HEK293T (cell line): ENCODE measurements at regions not wholly inside any gene's neighbourhood (a gene's known extent, or its start where the extent isn't known, plus 50 kb on each side); places are given as distances from the start of the nearest gene placed in this dataset.
"Not testable (repeated sequence)": the region's sequence is repeated elsewhere in the genome, so short reads cannot be mapped to it uniquely, and the experiment has no call there.

Experiments
- CTCF ChIA-PET: fragments of 350-600 bp; formaldehyde crosslinking; extraction: SDS; loops from one replicate; lab custom pipeline; 2021; ENCODE audit warnings: antibody characterized with exemption, inconsistent platforms; lab: Yijun Ruan, JAX
- POLR2A ChIA-PET: fragments of 350-600 bp; formaldehyde crosslinking; extraction: SDS; loops from one replicate; lab custom pipeline; 2020; ENCODE audit warnings: antibody characterized with exemption, inconsistent platforms; lab: Yijun Ruan, JAX
- DNase-seq: peaks from one replicate; pipeline ENCODE4 v3.0.0; 2012; ENCODE audit warnings: mixed read lengths; ENCODE audit errors: extremely low spot score
- ARNT ChIP-seq: fragments of 450-650 bp; IDR thresholded peaks from 2 replicates; pipeline ENCODE4 v1.6.1; 2017; ENCODE audit warnings: mild to moderate bottlenecking
- BHLHE40 ChIP-seq: fragments of 450-650 bp; IDR thresholded peaks from 2 replicates; pipeline ENCODE4 v1.6.1; 2016; ENCODE audit warnings: mild to moderate bottlenecking, moderate library complexity, borderline replicate concordance
- CTBP1 ChIP-seq: fragments of 450-650 bp; IDR thresholded peaks from 2 replicates; pipeline ENCODE4 v1.6.1; 2016; ENCODE audit warnings: borderline replicate concordance
- ELF4 ChIP-seq: fragments of 450-650 bp; IDR thresholded peaks from 2 replicates; pipeline ENCODE4 v1.6.1; 2017; ENCODE audit warnings: antibody characterized with exemption
- FOXA1 ChIP-seq: fragments of 450-650 bp; IDR thresholded peaks from 2 replicates; pipeline ENCODE4 v1.6.1; 2016; ENCODE audit warnings: mild to moderate bottlenecking
- FOXK2 ChIP-seq: fragments of 450-650 bp; IDR thresholded peaks from 2 replicates; pipeline ENCODE4 v1.6.1; 2016; ENCODE audit warnings: mild to moderate bottlenecking
- FOXM1 ChIP-seq: fragments of 450-650 bp; IDR thresholded peaks from 2 replicates; pipeline ENCODE4 v1.6.1; 2017; ENCODE audit warnings: mild to moderate bottlenecking, borderline replicate concordance
- HDGF ChIP-seq: fragments of 450-650 bp; IDR thresholded peaks from 2 replicates; pipeline ENCODE4 v1.6.1; 2017; ENCODE audit warnings: antibody characterized with exemption, borderline replicate concordance
- L3MBTL2 ChIP-seq: fragments of 450-650 bp; conservative IDR thresholded peaks from 2 replicates; pipeline ENCODE4 v1.6.1; 2016; ENCODE audit warnings: mild to moderate bottlenecking
- LEF1 ChIP-seq: fragments of 450-650 bp; IDR thresholded peaks from 2 replicates; pipeline ENCODE4 v1.6.1; 2017; ENCODE audit warnings: mild to moderate bottlenecking, borderline replicate concordance
- NFRKB ChIP-seq: fragments of 450-650 bp; IDR thresholded peaks from 2 replicates; pipeline ENCODE4 v1.6.1; 2016; ENCODE audit warnings: mild to moderate bottlenecking, moderate library complexity
- SP1 ChIP-seq: fragments of 450-650 bp; IDR thresholded peaks from 2 replicates; pipeline ENCODE4 v1.6.1; 2017
- SUZ12 ChIP-seq: fragments of 450-650 bp; IDR thresholded peaks from 2 replicates; pipeline ENCODE4 v1.6.1; 2016; ENCODE audit warnings: mild to moderate bottlenecking
- TARDBP ChIP-seq: fragments of 450-650 bp; IDR thresholded peaks from 2 replicates; pipeline ENCODE4 v1.6.1; 2016
- ZNF384 ChIP-seq: fragments of 450-650 bp; IDR thresholded peaks from 2 replicates; pipeline ENCODE4 v1.6.1; 2016
- TF ChIP-seq, protein P1 (sequence below): fragments of 450-650 bp; IDR thresholded peaks from 2 replicates; pipeline ENCODE4 v1.6.1; 2016

DNA sequence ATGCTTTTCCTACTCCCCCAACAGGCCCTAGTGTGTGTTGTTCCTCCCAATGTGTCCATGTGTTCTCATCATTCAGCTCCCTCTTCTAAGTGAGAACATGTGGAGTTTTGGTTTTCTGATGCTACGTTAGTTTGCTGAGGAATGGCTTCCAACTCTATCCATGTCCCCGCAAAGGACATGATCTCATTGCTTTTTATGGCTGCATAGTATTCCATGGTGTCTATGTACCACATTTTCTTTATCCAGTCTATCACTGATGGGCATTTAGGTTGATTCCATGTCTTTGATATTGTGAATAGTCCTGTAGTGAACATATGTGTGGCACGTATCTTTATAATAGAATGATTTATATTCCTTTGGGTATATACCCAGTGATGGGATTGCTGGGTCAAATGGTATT is 72.5 kb upstream of the CCNY start:
- DNase-seq, POLR2A ChIA-PET, CTCF ChIA-PET: not testable (repeated sequence)

DNA sequence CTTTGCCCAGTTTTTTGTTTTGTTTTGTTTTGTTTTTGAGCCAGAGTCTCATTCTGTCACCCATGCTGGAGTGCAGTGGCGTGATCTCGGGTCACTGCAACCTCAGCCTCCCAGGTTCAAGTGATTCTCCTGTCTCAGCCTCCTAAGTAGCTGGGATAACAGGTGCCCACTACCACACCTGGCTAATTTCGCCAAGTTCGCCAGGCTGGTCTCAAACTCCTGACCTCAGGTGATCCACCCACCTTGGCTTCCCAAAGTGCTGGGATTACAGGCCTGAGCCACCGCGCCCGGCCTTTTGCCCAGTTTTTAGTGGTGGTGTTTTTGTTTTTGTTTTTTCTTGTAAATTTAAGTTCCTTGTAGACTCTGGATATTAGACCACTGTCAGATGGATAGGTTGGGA is 71.7 kb upstream of the CCNY start:
- CTCF ChIA-PET, DNase-seq, POLR2A ChIA-PET: not testable (repeated sequence)

DNA sequence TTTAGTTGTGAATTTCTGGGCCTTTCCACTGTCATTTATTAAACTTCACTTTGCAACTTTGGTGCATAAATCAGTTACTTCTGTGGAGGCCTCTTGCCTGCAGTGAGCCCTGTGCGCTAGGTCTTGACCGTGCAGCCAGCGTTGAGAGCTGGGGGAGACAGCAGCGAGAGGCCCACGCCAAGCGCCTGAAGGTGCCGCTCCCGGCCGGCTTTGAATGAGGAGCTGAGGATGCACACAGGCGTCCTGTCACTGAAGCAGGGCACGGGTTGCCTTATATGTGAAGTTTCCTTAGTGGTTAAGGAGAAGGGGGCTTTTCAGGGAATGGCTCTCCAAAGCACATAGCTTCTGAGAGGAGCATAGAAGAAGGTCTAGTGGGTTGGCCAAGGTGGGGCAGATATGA is 70.9 kb upstream of the CCNY start:
- DNase-seq = no peak
- TF ChIP-seq HDGF = no peak
- no peak for TF ChIP-seq ELF4
- TF ChIP-seq, protein P1, sequence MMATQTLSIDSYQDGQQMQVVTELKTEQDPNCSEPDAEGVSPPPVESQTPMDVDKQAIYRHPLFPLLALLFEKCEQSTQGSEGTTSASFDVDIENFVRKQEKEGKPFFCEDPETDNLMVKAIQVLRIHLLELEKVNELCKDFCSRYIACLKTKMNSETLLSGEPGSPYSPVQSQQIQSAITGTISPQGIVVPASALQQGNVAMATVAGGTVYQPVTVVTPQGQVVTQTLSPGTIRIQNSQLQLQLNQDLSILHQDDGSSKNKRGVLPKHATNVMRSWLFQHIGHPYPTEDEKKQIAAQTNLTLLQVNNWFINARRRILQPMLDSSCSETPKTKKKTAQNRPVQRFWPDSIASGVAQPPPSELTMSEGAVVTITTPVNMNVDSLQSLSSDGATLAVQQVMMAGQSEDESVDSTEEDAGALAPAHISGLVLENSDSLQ = no peak
- TF ChIP-seq L3MBTL2 = no peak
- TF ChIP-seq FOXM1 = no peak
- TF ChIP-seq SUZ12 = no peak
- no peak for TF ChIP-seq BHLHE40
- no peak for TF ChIP-seq FOXA1
- no peak for TF ChIP-seq SP1
- no peak for TF ChIP-seq FOXK2
- TF ChIP-seq LEF1 = no peak
- no peak for TF ChIP-seq ARNT
- TF ChIP-seq CTBP1 = no peak
- ChIA-PET POLR2A (no interaction called here), CTCF (no interaction called here)

DNA sequence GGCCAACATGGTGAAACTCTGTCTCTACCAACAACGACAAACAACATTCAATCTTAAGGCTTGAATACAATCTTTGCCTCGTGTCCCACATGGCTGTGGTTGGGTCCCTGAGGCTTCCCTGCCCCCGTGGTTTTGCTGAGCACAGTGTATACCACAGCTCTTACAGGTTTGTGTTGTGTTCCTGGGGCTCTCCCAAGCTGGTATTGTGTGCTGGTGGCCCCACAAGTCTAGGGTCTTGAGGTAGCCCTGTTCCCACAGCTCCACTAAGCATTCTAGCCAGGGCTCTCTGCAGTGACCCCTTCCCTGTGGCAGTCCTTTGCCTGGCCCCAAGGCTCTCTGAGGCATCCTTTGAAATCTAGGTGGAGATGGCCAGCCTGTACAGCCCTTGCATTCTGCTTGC is 68.0 kb upstream of the CCNY start:
- ChIA-PET POLR2A (no interaction called here), CTCF (no interaction called here)
- DNase-seq = no peak

DNA sequence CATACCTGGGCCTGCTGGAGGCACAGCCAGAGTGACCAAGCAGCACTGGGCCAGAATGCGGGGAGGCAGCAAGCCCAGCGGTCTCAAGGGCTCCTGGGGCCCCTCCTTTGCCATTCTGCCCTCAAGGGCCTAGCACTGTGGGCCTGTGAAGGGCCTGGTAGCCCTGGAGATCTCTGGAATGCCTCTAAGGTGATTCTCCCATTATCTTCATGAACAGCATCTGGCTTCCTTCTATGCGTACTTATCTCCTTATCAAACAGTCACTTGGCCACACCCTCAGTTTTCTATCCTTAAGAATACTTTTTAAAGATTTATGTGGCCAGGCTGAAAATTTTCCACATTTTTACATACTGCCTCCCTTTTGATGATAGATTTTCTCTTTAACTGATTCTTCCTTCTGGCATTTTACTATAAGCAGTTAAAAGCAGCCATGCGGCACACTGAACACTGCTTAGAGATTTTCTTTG is 67.5 kb upstream of the CCNY start:
- ChIA-PET CTCF (no interaction called here), POLR2A (no interaction called here)
- TF ChIP-seq CTBP1 (no peak), FOXK2 (no peak), ZNF384 (no peak), LEF1 (no peak), SP1 (no peak), SUZ12 (no peak), FOXM1 (no peak), HDGF (no peak), NFRKB (no peak), BHLHE40 (no peak), FOXA1 (no peak), TARDBP (no peak), ARNT (no peak), ELF4 (no peak), L3MBTL2 (no peak)
- TF ChIP-seq, protein P1 = no peak
- no peak for DNase-seq

More for the DNA sequence above, 68.0 kb upstream of the CCNY start:
- TF ChIP-seq CTBP1 (no peak), SP1 (no peak), ZNF384 (no peak), FOXK2 (no peak), TARDBP (no peak), ARNT (no peak), LEF1 (no peak), HDGF (no peak), NFRKB (no peak), SUZ12 (no peak), L3MBTL2 (no peak), FOXM1 (no peak)
- TF ChIP-seq, protein P1 = no peak

DNA sequence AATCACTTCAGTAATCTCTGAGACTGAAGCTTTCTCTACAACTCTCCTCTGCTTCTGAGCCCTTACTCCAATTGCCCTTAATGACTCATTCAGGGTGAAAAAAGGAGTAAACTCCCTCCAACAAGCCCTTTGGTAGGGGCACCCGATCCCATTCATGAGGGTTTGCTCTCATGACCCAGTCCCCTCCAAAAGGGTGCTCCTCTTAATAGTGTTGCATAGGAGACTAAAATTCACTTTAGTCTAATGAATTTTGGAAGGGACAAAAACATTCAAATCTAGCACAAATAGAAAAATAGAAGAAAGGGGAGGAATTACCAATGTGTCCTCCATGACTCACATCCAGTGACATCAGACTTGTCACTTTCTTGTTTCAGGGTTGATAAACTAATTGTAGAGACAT is 66.2 kb upstream of the CCNY start:
- CTCF ChIA-PET = no interaction called here
- no peak for TF ChIP-seq BHLHE40
- POLR2A ChIA-PET = no interaction called here
- no peak for DNase-seq

DNA sequence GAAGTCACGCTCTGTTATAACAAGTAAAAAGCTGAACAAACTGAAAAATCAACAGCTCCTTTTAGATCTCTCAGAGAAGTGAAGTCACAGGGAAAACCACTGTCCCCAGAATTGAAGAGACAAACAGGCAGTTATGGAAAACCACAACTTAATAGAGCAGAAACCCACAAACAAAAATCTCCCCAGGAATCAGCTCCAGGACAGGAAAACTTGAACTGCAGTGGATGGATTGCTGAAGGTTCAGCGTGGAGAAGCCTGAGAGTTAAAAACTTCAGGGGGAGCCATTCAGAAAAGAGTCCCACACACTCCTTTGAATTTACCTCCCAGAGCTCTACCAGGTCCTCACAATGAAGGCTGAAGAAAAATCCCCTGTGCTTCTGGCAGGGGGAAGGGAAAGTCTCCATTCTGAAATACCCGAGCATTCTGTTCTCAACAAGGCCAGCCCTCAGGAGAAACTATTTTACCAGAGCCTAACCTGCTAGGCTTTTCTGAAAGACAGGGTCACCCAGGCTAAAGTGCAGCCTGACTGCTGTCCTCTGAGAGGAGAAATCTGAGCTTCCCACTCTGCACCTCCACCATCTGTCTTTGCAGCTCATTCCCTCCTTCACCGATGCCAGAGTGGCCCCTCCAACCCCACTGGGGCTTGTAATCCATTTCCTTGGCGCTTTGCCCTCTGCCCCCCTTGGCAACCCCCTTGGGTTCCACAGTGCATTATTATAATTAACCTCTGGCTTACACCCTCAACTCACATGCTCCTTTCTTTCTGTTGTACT is 65.0 kb upstream of the CCNY start:
- CTCF ChIA-PET = no interaction called here
- DNase-seq = no peak
- no peak for TF ChIP-seq BHLHE40
- no peak for TF ChIP-seq ZNF384
- no peak for TF ChIP-seq LEF1
- TF ChIP-seq NFRKB = no peak
- TF ChIP-seq ELF4 = no peak
- TF ChIP-seq SUZ12 = no peak
- TF ChIP-seq FOXK2 = no peak
- TF ChIP-seq TARDBP = no peak
- TF ChIP-seq L3MBTL2 = no peak
- TF ChIP-seq, protein P1 = no peak
- no peak for TF ChIP-seq FOXM1
- POLR2A ChIA-PET = no interaction called here

DNA sequence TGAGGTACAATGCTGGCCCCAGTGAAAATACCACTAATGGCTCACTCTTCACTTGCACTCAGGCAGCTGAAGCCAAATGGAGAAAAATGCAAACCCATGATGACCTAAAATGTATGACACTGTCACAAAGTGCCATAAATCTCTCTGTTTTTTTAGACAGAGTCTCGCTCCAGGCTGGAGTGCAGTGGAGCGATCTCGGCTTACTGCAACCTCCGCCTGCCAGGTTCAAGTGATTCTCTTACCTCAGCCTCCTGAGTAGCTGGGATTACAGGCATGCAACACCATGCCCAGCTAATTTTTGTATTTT is 64.5 kb upstream of the CCNY start:
- DNase-seq, CTCF ChIA-PET, POLR2A ChIA-PET: not testable (repeated sequence)

DNA sequence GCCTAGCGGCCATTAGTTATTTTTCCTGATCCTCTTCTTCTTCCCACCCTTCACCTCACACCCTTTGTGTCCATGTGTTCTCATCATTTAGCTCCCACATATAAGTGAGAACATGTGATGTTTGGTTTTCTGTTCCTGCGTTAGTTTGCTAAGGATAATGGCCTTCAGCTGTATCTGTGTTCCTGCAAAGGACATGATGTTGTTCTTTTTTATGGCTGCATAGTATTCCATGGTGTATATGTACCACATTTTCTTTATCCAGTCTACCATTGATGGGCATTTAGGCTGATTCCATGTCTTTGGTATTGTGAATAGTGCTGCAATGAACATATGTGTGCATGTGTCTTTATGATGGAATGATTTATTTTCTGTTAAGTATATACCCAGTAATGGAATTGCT is 63.9 kb upstream of the CCNY start:
- POLR2A ChIA-PET, DNase-seq: not testable (repeated sequence)

DNA sequence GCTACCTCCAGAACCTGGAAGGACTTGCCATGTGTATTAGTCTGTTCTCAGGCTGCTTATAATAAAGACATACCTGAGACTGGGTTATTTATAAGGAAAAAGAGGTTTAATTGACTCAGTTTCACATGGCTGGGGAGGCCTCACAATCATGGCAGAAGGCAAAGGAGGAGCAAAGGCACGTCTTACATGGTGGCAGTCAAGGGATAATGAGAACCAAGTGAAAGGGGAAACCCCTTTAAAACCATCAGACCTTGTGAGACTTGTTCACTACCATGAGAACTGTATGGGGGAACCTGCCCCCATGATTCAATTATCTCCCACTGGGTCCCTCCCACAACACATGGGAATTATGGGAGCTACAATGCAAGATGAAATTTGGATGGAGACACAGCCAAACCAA is 62.3 kb upstream of the CCNY start:
- POLR2A ChIA-PET, DNase-seq, CTCF ChIA-PET: not testable (repeated sequence)

More for the DNA sequence above, 63.9 kb upstream of the CCNY start:
- CTCF ChIA-PET = not testable (repeated sequence)
